ENCODE measurements at regions not wholly inside any gene's neighbourhood (a gene's known extent, or its start where the extent isn't known, plus 50 kb on each side); places are given as distances from the start of the nearest gene placed in this dataset.

GRCh38 chr11:15738931-15739330 is 617.4 kb downstream of the SOX6 start:
- no peaks in the 10 kb centered on the region for H3K9me3 ChIP-seq (ENCODE audit: control insufficient read depth, low read length)
- no peaks in the 10 kb centered on the region for H3K4me1 ChIP-seq (ENCODE audit: control insufficient read depth, insufficient read depth, low read length)
- no peak overlapping the region for H3K9ac ChIP-seq (ENCODE audit: low read length)
- H3K27me3 ChIP-seq (ENCODE audit: control insufficient read depth, insufficient read depth, low read length), result no peaks in the 10 kb centered on the region
- H3K4me3 ChIP-seq (ENCODE audit: low read length), result no peak overlapping the region
- H3K36me3 ChIP-seq (ENCODE audit: control insufficient read depth, insufficient read depth, low read length), result no peaks in the 10 kb centered on the region

- Histone ChIP-seq H3K4me1 (ENCODE audit: control insufficient read depth, insufficient read depth, low read length) (peaks cover 3% of the 10 kb centered on the region), H3K36me3 (ENCODE audit: control insufficient read depth, insufficient read depth, low read length) (no peaks in the 10 kb centered on the region), H3K9ac (ENCODE audit: low read length) (no peak overlapping the region), H3K27me3 (ENCODE audit: control insufficient read depth, insufficient read depth, low read length) (no peaks in the 10 kb centered on the region), H3K9me3 (ENCODE audit: control insufficient read depth, low read length) (no peaks in the 10 kb centered on the region), H3K4me3 (ENCODE audit: low read length) (no peak overlapping the region)
These were observed 613.5 kb downstream of the SOX6 start for GRCh38 chr11:15742626-15743519.

- no peaks in the 10 kb centered on the region for H3K36me3 ChIP-seq (ENCODE audit: control insufficient read depth, insufficient read depth, low read length)
- no peak overlapping the region for H3K9ac ChIP-seq (ENCODE audit: low read length)
- H3K4me1 ChIP-seq (ENCODE audit: control insufficient read depth, insufficient read depth, low read length), result peaks cover 3% of the 10 kb centered on the region
- H3K4me3 ChIP-seq (ENCODE audit: low read length), result no peak overlapping the region
- no peaks in the 10 kb centered on the region for H3K9me3 ChIP-seq (ENCODE audit: control insufficient read depth, low read length)
- H3K27me3 ChIP-seq (ENCODE audit: control insufficient read depth, insufficient read depth, low read length), result no peaks in the 10 kb centered on the region
These were observed 611.7 kb downstream of the SOX6 start for GRCh38 chr11:15744693-15745092.

GRCh38 chr11:15745266-15745665 is 611.1 kb downstream of the SOX6 start:
- no peak overlapping the region for H3K4me3 ChIP-seq (ENCODE audit: low read length)
- peaks cover 3% of the 10 kb centered on the region for H3K4me1 ChIP-seq (ENCODE audit: control insufficient read depth, insufficient read depth, low read length)
- H3K36me3 ChIP-seq (ENCODE audit: control insufficient read depth, insufficient read depth, low read length), result no peaks in the 10 kb centered on the region
- no peak overlapping the region for H3K9ac ChIP-seq (ENCODE audit: low read length)
- H3K9me3 ChIP-seq (ENCODE audit: control insufficient read depth, low read length), result no peaks in the 10 kb centered on the region
- no peaks in the 10 kb centered on the region for H3K27me3 ChIP-seq (ENCODE audit: control insufficient read depth, insufficient read depth, low read length)

GRCh38 chr11:15747671-15748070 is 608.7 kb downstream of the SOX6 start:
- Histone ChIP-seq H3K27me3 (ENCODE audit: control insufficient read depth, insufficient read depth, low read length) (no peaks in the 10 kb centered on the region), H3K4me3 (ENCODE audit: low read length) (no peak overlapping the region), H3K9ac (ENCODE audit: low read length) (no peak overlapping the region), H3K9me3 (ENCODE audit: control insufficient read depth, low read length) (no peaks in the 10 kb centered on the region), H3K36me3 (ENCODE audit: control insufficient read depth, insufficient read depth, low read length) (no peaks in the 10 kb centered on the region), H3K4me1 (ENCODE audit: control insufficient read depth, insufficient read depth, low read length) (peaks cover 3% of the 10 kb centered on the region)

GRCh38 chr11:15748132-15748531 is 608.2 kb downstream of the SOX6 start:
- Histone ChIP-seq H3K36me3 (ENCODE audit: control insufficient read depth, insufficient read depth, low read length) (no peaks in the 10 kb centered on the region), H3K27me3 (ENCODE audit: control insufficient read depth, insufficient read depth, low read length) (no peaks in the 10 kb centered on the region), H3K4me3 (ENCODE audit: low read length) (no peak overlapping the region), H3K9ac (ENCODE audit: low read length) (no peak overlapping the region), H3K4me1 (ENCODE audit: control insufficient read depth, insufficient read depth, low read length) (peaks cover 3% of the 10 kb centered on the region), H3K9me3 (ENCODE audit: control insufficient read depth, low read length) (no peaks in the 10 kb centered on the region)

GRCh38 chr11:15748741-15749140 is 607.6 kb downstream of the SOX6 start:
- Histone ChIP-seq H3K9me3 (ENCODE audit: control insufficient read depth, low read length) (no peaks in the 10 kb centered on the region), H3K4me3 (ENCODE audit: low read length) (no peak overlapping the region), H3K4me1 (ENCODE audit: control insufficient read depth, insufficient read depth, low read length) (peaks cover 3% of the 10 kb centered on the region), H3K27me3 (ENCODE audit: control insufficient read depth, insufficient read depth, low read length) (no peaks in the 10 kb centered on the region), H3K36me3 (ENCODE audit: control insufficient read depth, insufficient read depth, low read length) (no peaks in the 10 kb centered on the region), H3K9ac (ENCODE audit: low read length) (no peak overlapping the region)

GRCh38 chr11:15750535-15751308 is 605.6 kb downstream of the SOX6 start:
- Histone ChIP-seq H3K4me3 (ENCODE audit: low read length) (no peak overlapping the region), H3K4me1 (ENCODE audit: control insufficient read depth, insufficient read depth, low read length) (no peaks in the 10 kb centered on the region), H3K36me3 (ENCODE audit: control insufficient read depth, insufficient read depth, low read length) (no peaks in the 10 kb centered on the region), H3K9me3 (ENCODE audit: control insufficient read depth, low read length) (no peaks in the 10 kb centered on the region), H3K27me3 (ENCODE audit: control insufficient read depth, insufficient read depth, low read length) (no peaks in the 10 kb centered on the region), H3K9ac (ENCODE audit: low read length) (no peak overlapping the region)

- no peaks in the 10 kb centered on the region for H3K27me3 ChIP-seq (ENCODE audit: control insufficient read depth, insufficient read depth, low read length)
These were observed 602.1 kb downstream of the SOX6 start for GRCh38 chr11:15754221-15754620.

GRCh38 chr11:15757048-15757698 is 599.2 kb downstream of the SOX6 start:
- Histone ChIP-seq H3K4me1 (ENCODE audit: control insufficient read depth, insufficient read depth, low read length) (no peaks in the 10 kb centered on the region), H3K4me3 (ENCODE audit: low read length) (no peak overlapping the region), H3K27me3 (ENCODE audit: control insufficient read depth, insufficient read depth, low read length) (no peaks in the 10 kb centered on the region), H3K36me3 (ENCODE audit: control insufficient read depth, insufficient read depth, low read length) (no peaks in the 10 kb centered on the region), H3K9ac (ENCODE audit: low read length) (no peak overlapping the region), H3K9me3 (ENCODE audit: control insufficient read depth, low read length) (no peaks in the 10 kb centered on the region)

More at GRCh38 chr11:15754221-15754620, 602.1 kb downstream of the SOX6 start:
- H3K9ac ChIP-seq (ENCODE audit: low read length), result no peak overlapping the region
- no peak overlapping the region for H3K4me3 ChIP-seq (ENCODE audit: low read length)
- H3K36me3 ChIP-seq (ENCODE audit: control insufficient read depth, insufficient read depth, low read length), result no peaks in the 10 kb centered on the region
- no peaks in the 10 kb centered on the region for H3K4me1 ChIP-seq (ENCODE audit: control insufficient read depth, insufficient read depth, low read length)
- no peaks in the 10 kb centered on the region for H3K9me3 ChIP-seq (ENCODE audit: control insufficient read depth, low read length)

- Histone ChIP-seq H3K27me3 (ENCODE audit: control insufficient read depth, insufficient read depth, low read length) (no peaks in the 10 kb centered on the region), H3K9me3 (ENCODE audit: control insufficient read depth, low read length) (no peaks in the 10 kb centered on the region), H3K4me3 (ENCODE audit: low read length) (no peak overlapping the region)
These were observed 597.4 kb downstream of the SOX6 start for GRCh38 chr11:15758857-15759465.

More at GRCh38 chr11:15758857-15759465, 597.4 kb downstream of the SOX6 start:
- Histone ChIP-seq H3K9ac (ENCODE audit: low read length) (no peak overlapping the region), H3K36me3 (ENCODE audit: control insufficient read depth, insufficient read depth, low read length) (no peaks in the 10 kb centered on the region), H3K4me1 (ENCODE audit: control insufficient read depth, insufficient read depth, low read length) (no peaks in the 10 kb centered on the region)
